HCT116 (cell line): ENCODE measurements at regions not wholly inside any gene's neighbourhood (a gene's known extent, or its start where the extent isn't known, plus 50 kb on each side); places are given as distances from the start of the nearest gene placed in this dataset.

Source experiments
- CBX3 ChIP-seq: IDR thresholded peaks from 2 replicates; pipeline ENCODE4 v1.6.1; 2012; ENCODE audit warnings: low read depth
- CEBPB ChIP-seq: IDR thresholded peaks from 2 replicates; pipeline ENCODE4 v1.6.1; 2012; ENCODE audit warnings: low read depth
- EGR1 ChIP-seq: IDR thresholded peaks from 2 replicates; pipeline ENCODE4 v1.6.1; 2012; ENCODE audit warnings: low read depth
- EZH2 ChIP-seq: fragments of 200-600 bp; sonication (generic); IDR thresholded peaks from 2 replicates; pipeline ENCODE4 v1.6.1; 2017; ENCODE audit warnings: antibody characterized with exemption, mixed run types
- EZH2phosphoT487 ChIP-seq: fragments of 200-600 bp; IDR thresholded peaks from 2 replicates; pipeline ENCODE4 v1.6.1; 2018; ENCODE audit warnings: antibody characterized with exemption, borderline replicate concordance
- POLR2A ChIP-seq: IDR thresholded peaks from 2 replicates; pipeline ENCODE4 v1.7.0; 2011; ENCODE audit warnings: borderline replicate concordance; ENCODE audit not compliant: insufficient read depth, insufficient read length; ENCODE audit errors: extremely low read depth
- POLR2AphosphoS5 ChIP-seq: IDR thresholded peaks from 2 replicates; pipeline ENCODE4 v1.6.1; 2011; ENCODE audit warnings: mild to moderate bottlenecking, low read depth, low read length, moderate library complexity
- RAD21 ChIP-seq: IDR thresholded peaks from 2 replicates; pipeline ENCODE4 v1.6.1; 2012; ENCODE audit warnings: low read depth, mild to moderate bottlenecking
- SIN3A ChIP-seq: IDR thresholded peaks from 2 replicates; pipeline ENCODE4 v1.6.1; 2012; ENCODE audit warnings: low read depth
- YY1 ChIP-seq: IDR thresholded peaks from 2 replicates; pipeline ENCODE4 v1.6.1; 2011; ENCODE audit warnings: low read length, low read depth, moderate library complexity, mild to moderate bottlenecking; ENCODE audit not compliant: insufficient replicate concordance; ENCODE audit errors: extremely low read depth
- TF ChIP-seq, protein P1 (sequence below): IDR thresholded peaks from 2 replicates; pipeline ENCODE4 v1.6.1; 2012
- TF ChIP-seq, protein P2 (sequence below), 3 experiments: fragments of 200-600 bp in 1 of 3; sonication (generic) in 1 of 3; IDR thresholded peaks in 2 of 3; conservative IDR thresholded peaks in 1 of 3; 2 replicates each; pipeline ENCODE4 v1.5.1; 2012 to 2017; ENCODE audit warnings: low read depth in 2 of 3, low read length in 2 of 3, antibody characterized with exemption in 1 of 3, borderline replicate concordance in 1 of 3, control low read depth in 1 of 3, mild to moderate bottlenecking in 1 of 3, mixed read lengths in 1 of 3, mixed run types in 1 of 3, moderate library complexity in 1 of 3; ENCODE audit not compliant: insufficient read depth in 1 of 3
- TF ChIP-seq, protein P3 (sequence below): IDR thresholded peaks from 2 replicates; pipeline ENCODE4 v1.6.1; 2012; ENCODE audit warnings: low read depth
- TF ChIP-seq, protein P4 (sequence below): IDR thresholded peaks from 2 replicates; pipeline ENCODE4 v1.6.1; 2012

DNA sequence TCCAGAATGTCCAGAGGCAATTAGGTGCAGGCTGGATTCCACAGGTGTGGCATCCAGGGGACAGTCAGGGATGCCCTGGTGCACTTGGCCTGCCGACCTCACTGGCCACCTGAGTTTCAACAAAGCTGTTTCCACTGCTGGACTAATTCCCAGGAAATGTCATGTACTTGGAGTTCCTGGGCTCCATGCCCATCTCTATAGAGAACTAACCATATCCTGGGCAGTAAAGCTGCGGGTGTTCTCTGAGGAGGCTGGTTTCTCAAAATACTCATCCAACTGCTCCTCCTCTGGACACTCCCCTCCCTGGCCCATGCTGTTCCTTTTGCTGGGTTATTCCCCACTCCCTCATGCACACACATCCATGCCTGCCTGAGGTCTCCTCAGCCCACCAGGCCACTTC is 161.9 kb upstream of the SKOR2 start:
- no peak for TF ChIP-seq POLR2A
- no peak for TF ChIP-seq EZH2
- no peak for TF ChIP-seq CEBPB
- TF ChIP-seq, protein P1, sequence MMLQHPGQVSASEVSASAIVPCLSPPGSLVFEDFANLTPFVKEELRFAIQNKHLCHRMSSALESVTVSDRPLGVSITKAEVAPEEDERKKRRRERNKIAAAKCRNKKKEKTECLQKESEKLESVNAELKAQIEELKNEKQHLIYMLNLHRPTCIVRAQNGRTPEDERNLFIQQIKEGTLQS = no peak
- TF ChIP-seq, protein P2, sequence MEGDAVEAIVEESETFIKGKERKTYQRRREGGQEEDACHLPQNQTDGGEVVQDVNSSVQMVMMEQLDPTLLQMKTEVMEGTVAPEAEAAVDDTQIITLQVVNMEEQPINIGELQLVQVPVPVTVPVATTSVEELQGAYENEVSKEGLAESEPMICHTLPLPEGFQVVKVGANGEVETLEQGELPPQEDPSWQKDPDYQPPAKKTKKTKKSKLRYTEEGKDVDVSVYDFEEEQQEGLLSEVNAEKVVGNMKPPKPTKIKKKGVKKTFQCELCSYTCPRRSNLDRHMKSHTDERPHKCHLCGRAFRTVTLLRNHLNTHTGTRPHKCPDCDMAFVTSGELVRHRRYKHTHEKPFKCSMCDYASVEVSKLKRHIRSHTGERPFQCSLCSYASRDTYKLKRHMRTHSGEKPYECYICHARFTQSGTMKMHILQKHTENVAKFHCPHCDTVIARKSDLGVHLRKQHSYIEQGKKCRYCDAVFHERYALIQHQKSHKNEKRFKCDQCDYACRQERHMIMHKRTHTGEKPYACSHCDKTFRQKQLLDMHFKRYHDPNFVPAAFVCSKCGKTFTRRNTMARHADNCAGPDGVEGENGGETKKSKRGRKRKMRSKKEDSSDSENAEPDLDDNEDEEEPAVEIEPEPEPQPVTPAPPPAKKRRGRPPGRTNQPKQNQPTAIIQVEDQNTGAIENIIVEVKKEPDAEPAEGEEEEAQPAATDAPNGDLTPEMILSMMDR (IDR thresholded peaks at IDR 0.05 in 2 of 3, conservative IDR thresholded peaks at IDR 0.05 in 1 of 3; ENCODE audit: borderline replicate concordance in 1 of 3, insufficient read depth in 1 of 3, low read depth in 2 of 3, low read length in 2 of 3) = no peak
- TF ChIP-seq EZH2phosphoT487 = no peak
- TF ChIP-seq EGR1 = no peak
- TF ChIP-seq, protein P3, sequence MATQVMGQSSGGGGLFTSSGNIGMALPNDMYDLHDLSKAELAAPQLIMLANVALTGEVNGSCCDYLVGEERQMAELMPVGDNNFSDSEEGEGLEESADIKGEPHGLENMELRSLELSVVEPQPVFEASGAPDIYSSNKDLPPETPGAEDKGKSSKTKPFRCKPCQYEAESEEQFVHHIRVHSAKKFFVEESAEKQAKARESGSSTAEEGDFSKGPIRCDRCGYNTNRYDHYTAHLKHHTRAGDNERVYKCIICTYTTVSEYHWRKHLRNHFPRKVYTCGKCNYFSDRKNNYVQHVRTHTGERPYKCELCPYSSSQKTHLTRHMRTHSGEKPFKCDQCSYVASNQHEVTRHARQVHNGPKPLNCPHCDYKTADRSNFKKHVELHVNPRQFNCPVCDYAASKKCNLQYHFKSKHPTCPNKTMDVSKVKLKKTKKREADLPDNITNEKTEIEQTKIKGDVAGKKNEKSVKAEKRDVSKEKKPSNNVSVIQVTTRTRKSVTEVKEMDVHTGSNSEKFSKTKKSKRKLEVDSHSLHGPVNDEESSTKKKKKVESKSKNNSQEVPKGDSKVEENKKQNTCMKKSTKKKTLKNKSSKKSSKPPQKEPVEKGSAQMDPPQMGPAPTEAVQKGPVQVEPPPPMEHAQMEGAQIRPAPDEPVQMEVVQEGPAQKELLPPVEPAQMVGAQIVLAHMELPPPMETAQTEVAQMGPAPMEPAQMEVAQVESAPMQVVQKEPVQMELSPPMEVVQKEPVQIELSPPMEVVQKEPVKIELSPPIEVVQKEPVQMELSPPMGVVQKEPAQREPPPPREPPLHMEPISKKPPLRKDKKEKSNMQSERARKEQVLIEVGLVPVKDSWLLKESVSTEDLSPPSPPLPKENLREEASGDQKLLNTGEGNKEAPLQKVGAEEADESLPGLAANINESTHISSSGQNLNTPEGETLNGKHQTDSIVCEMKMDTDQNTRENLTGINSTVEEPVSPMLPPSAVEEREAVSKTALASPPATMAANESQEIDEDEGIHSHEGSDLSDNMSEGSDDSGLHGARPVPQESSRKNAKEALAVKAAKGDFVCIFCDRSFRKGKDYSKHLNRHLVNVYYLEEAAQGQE = no peak
- no peak for TF ChIP-seq CBX3
- no peak for TF ChIP-seq POLR2AphosphoS5
- TF ChIP-seq, protein P4, sequence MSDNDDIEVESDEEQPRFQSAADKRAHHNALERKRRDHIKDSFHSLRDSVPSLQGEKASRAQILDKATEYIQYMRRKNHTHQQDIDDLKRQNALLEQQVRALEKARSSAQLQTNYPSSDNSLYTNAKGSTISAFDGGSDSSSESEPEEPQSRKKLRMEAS = no peak
- no peak for TF ChIP-seq YY1
- TF ChIP-seq SIN3A = no peak
- TF ChIP-seq RAD21 = no peak
